H1 (cell line): ENCODE measurements at regions not wholly inside any gene's neighbourhood (a gene's known extent, or its start where the extent isn't known, plus 50 kb on each side); places are given as distances from the start of the nearest gene placed in this dataset.

ENCODE experiments used
- ASH2L ChIP-seq: fragments of 200-600, 300-600 bp; sonication (generic); IDR thresholded peaks from one replicate; pipeline ENCODE4 v1.7.1; 2017; ENCODE audit warnings: low read length
- CBX8 ChIP-seq: fragments of 300-800, 300-1000 bp; sonication (generic); IDR thresholded peaks from 2 replicates; pipeline ENCODE4 v1.7.1; 2016; ENCODE audit warnings: low read depth, low read length, borderline replicate concordance
- CHD1 ChIP-seq: IDR thresholded peaks from 2 replicates; pipeline ENCODE4 v1.6.1; 2012; ENCODE audit warnings: low read depth, low read length, improper control_type of control experiment
- CHD7 ChIP-seq: fragments of 300-600 bp; sonication (generic); IDR thresholded peaks from 2 replicates; pipeline ENCODE4 v1.7.1; 2012; ENCODE audit warnings: low read length, moderate library complexity, mild to moderate bottlenecking, inconsistent platforms; ENCODE audit not compliant: insufficient replicate concordance
- CTCF ChIP-seq, 3 experiments: IDR thresholded peaks; 1 replicate in 2 of 3; 2 replicates in 1 of 3; pipeline versions ENCODE4 v1.5.1 to v1.6.1; 2011; ENCODE audit warnings: low read length in 3 of 3, mild to moderate bottlenecking in 3 of 3, inconsistent platforms in 2 of 3, low read depth in 1 of 3, moderate library complexity in 1 of 3; ENCODE audit not compliant: insufficient read depth in 1 of 3; ENCODE audit errors: control extremely low read depth in 1 of 3
- FOSL1 ChIP-seq: IDR thresholded peaks from 2 replicates; pipeline ENCODE4 v1.6.1; 2011; ENCODE audit warnings: mild to moderate bottlenecking, low read depth, low read length, moderate library complexity; ENCODE audit not compliant: insufficient read depth

- TF ChIP-seq CHD7 (no peak), CTCF (IDR thresholded peaks at IDR 0.05; ENCODE audit: control extremely low read depth in 1 of 3, insufficient read depth in 1 of 3, low read depth in 1 of 3, low read length in 3 of 3) (no peak), FOSL1 (no peak), CBX8 (no peak), CHD1 (no peak), ASH2L (no peak)
Measured at GRCh38 chr7:84790882-84791281, 396.0 kb downstream of the SEMA3D start (continued).
